PFSK-1 (cell line): ENCODE measurements at regions not wholly inside any gene's neighbourhood (a gene's known extent, or its start where the extent isn't known, plus 50 kb on each side); places are given as distances from the start of the nearest gene placed in this dataset.

ENCODE experiments used
- FOXP2 ChIP-seq: optimal IDR thresholded peaks from 2 replicates; pipeline ENCODE3; 2011; ENCODE audit warnings: borderline replicate concordance, control low read depth, inconsistent platforms; ENCODE audit not compliant: insufficient read depth; ENCODE audit errors: extremely low read length, extremely low read depth
- POLR2AphosphoS5 ChIP-seq: IDR thresholded peaks from 2 replicates; pipeline ENCODE4 v1.6.1; 2012; ENCODE audit warnings: low read depth, mild to moderate bottlenecking, control low read depth, low read length, moderate library complexity
- REST ChIP-seq, 2 experiments: IDR thresholded peaks; 2 replicates each; pipeline versions ENCODE4 v1.6.1 to v1.8.0; 2011 to 2012; ENCODE audit warnings: low read depth in 2 of 2, low read length in 2 of 2, control low read depth in 1 of 2, inconsistent platforms in 1 of 2, mild to moderate bottlenecking in 1 of 2, moderate library complexity in 1 of 2; ENCODE audit not compliant: insufficient read depth in 1 of 2
- SIN3A ChIP-seq: IDR thresholded peaks from 2 replicates; pipeline ENCODE4 v1.6.1; 2012; ENCODE audit warnings: mild to moderate bottlenecking, low read length, moderate library complexity, borderline replicate concordance; ENCODE audit not compliant: insufficient read depth
- TAF1 ChIP-seq: IDR thresholded peaks from 2 replicates; pipeline ENCODE4 v1.6.1; 2012; ENCODE audit warnings: low read length, control low read depth, borderline replicate concordance; ENCODE audit not compliant: insufficient read depth

DNA sequence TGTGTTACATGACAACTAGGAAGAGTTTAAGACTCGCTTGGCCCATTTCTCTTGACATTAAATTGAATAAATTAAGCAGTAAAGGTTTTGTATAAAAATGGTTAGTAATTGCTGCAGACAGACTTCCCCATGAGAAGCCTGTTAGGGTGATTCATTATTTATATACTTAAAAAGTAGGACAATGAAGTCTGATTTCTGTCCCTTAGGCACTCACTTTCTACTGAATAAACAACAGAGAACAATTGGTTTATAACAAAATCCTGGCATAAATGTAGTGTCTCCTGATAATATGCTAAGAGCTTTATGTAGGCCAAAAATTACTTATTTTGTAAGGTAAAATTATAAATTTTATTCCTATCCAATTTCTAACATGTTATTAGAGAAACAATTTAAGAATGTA is 2138.5 kb upstream of the PCDH20 start:
- TF ChIP-seq SIN3A (no peak), POLR2AphosphoS5 (no peak), TAF1 (no peak), REST (IDR thresholded peaks at IDR 0.05; ENCODE audit: insufficient read depth in 1 of 2, low read depth in 2 of 2, low read length in 2 of 2) (no peak), FOXP2 (no peak)
